ENCODE measurements at regions not wholly inside any gene's neighbourhood (a gene's known extent, or its start where the extent isn't known, plus 50 kb on each side); places are given as distances from the start of the nearest gene placed in this dataset.

DNA sequence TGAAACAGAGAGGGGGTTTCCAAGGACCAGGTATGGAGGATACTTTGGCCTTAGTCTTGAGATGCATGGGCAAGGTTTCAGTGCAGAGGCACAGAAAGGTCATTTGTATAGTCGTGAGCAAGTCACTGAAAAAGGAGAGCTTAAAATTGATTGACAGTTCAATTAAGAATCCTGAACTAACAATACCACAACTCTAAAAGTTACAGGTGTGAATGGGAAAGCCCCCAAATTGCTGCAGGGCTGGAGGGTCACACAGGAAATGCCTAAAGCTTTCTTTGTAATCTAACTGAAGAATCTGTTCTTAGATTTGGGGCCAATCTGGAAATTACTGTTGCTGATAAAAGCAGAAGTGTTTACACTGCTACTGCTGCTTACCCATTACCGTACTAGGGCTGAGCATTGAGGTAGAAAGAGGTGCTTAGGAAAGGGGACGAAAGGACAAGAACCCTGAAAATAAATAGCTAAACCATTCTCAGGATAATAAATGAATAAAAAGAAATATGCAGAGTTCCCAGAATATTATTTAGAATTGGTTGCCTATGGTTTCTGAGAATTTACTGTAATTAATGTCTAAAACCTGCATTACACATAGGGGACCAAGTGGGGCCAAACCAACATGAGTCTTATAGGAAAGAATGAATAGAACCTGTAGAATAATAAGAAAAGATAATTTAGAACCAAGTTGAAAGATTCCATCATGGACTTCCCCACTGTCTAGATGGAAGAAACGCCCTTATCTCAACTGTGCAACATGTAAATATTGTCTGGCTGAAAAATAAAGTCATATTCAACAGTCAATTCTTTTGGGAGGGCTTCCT, 91.9 kb upstream of the PPP1R2C start:
- no peak for TF ChIP-seq CTCF (conservative IDR thresholded peaks at IDR 0.05; ENCODE audit: low read length)
- no peak for TF ChIP-seq EZH2phosphoT487 (IDR thresholded peaks at IDR 0.05; ENCODE audit: borderline replicate concordance)
